ENCODE measurements at regions not wholly inside any gene's neighbourhood (a gene's known extent, or its start where the extent isn't known, plus 50 kb on each side); places are given as distances from the start of the nearest gene placed in this dataset.

DNA sequence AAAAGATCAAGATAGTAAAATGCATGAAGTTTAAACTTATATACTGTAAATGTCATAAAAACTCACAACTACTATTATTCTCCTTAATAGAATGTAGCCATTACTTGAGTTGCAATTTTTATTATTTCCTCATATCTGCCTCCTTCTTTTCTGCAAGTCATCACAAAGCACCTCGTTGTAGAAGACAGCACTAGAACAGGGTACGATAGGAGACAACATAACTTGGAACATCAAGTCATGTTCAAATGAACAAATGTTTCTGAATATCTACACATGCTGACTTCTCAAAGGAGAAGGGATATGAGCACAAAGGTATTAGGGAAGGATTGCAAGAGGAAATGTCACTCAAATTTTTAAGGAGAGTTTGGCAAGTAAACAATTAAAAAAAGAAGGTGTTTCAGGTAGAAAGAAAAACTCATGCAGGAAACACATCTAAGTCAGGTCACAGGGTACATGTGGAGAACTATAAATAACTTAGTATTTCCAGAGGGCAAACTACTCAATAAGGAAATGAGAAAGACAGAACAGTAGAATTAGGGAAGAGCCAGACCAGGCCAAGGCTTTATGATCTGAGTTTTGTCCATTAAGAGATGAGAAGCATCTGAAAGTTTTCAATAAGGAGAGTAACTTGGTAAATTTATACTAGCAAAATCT is 186.7 kb downstream of the CRPPA start:
- H3K9ac ChIP-seq (ENCODE audit: low read length) = no peak overlapping the region
- H2AFZ ChIP-seq (ENCODE audit: low read depth, low read length) = no peak overlapping the region
- H4K20me1 ChIP-seq (ENCODE audit: insufficient read depth, low read length) = no peaks in the 10 kb centered on the region
- no peaks in the 10 kb centered on the region for H3K79me2 ChIP-seq (ENCODE audit: insufficient read depth, low read length)
- no peak overlapping the region for H3K27ac Mint-ChIP-seq (ENCODE audit: unreplicated experiment)
- FAIRE-seq (no peak), DNase-seq (ENCODE audit: low read depth) (no peak)
- H3K36me3 Mint-ChIP-seq (ENCODE audit: low read depth, unreplicated experiment) = peaks cover 7% of the 10 kb centered on the region
- H3K4me3 Mint-ChIP-seq (ENCODE audit: unreplicated experiment) = no peak overlapping the region
- no peaks in the 10 kb centered on the region for H3K9me3 ChIP-seq (ENCODE audit: insufficient read depth, low read depth, low read length)
- no peaks in the 10 kb centered on the region for H3K4me1 Mint-ChIP-seq (ENCODE audit: low read depth, unreplicated experiment)
- H3K9me3 Mint-ChIP-seq (ENCODE audit: unreplicated experiment) = peaks cover 18% of the 10 kb centered on the region
- H3K27me3 ChIP-seq (ENCODE audit: insufficient read depth, low read length) = no peaks in the 10 kb centered on the region
- no peak overlapping the region for H3K4me3 ChIP-seq (ENCODE audit: insufficient read depth, low read depth, low read length)
- H3K27ac ChIP-seq (ENCODE audit: low read depth, low read length) = no peak overlapping the region
- TF ChIP-seq, protein P1, sequence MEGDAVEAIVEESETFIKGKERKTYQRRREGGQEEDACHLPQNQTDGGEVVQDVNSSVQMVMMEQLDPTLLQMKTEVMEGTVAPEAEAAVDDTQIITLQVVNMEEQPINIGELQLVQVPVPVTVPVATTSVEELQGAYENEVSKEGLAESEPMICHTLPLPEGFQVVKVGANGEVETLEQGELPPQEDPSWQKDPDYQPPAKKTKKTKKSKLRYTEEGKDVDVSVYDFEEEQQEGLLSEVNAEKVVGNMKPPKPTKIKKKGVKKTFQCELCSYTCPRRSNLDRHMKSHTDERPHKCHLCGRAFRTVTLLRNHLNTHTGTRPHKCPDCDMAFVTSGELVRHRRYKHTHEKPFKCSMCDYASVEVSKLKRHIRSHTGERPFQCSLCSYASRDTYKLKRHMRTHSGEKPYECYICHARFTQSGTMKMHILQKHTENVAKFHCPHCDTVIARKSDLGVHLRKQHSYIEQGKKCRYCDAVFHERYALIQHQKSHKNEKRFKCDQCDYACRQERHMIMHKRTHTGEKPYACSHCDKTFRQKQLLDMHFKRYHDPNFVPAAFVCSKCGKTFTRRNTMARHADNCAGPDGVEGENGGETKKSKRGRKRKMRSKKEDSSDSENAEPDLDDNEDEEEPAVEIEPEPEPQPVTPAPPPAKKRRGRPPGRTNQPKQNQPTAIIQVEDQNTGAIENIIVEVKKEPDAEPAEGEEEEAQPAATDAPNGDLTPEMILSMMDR (IDR thresholded peaks at IDR 0.05; ENCODE audit: insufficient read depth, low read depth, low read length) = no peak
- TF ChIP-seq EZH2 (IDR thresholded peaks at IDR 0.05; ENCODE audit: insufficient read depth, low read length) = no peak
- H3K27me3 Mint-ChIP-seq (ENCODE audit: low read depth, unreplicated experiment) = no peaks in the 10 kb centered on the region
- H3K36me3 ChIP-seq (ENCODE audit: insufficient read depth, low read length) = no peaks in the 10 kb centered on the region
- no peaks in the 10 kb centered on the region for H3K4me1 ChIP-seq (ENCODE audit: insufficient read depth, low read length)
- no peak overlapping the region for H3K4me2 ChIP-seq (ENCODE audit: low read length)

DNA sequence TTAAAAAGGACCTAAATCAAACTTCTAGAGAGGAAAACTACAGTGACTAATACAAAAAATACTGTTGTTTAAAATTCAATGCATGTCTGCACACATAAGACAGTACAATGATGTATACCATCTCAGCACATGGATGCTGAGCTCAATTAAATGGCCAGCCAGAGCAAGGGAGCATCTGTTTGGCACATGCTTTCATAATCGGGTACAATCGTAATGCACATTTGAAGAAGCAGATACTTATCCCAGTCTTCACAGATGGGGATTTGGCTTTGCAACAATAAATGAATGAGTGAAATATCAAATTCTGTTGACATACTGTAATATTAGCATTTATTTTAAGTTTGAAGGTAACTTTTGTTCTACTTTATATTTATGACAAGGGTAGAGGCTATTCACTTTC is 187.8 kb downstream of the CRPPA start:
- Mint-ChIP-seq H3K27ac (ENCODE audit: unreplicated experiment) (no peak overlapping the region), H3K9me3 (ENCODE audit: unreplicated experiment) (peaks cover 18% of the 10 kb centered on the region), H3K36me3 (ENCODE audit: low read depth, unreplicated experiment) (peaks cover 7% of the 10 kb centered on the region), H3K4me1 (ENCODE audit: low read depth, unreplicated experiment) (no peaks in the 10 kb centered on the region), H3K4me3 (ENCODE audit: unreplicated experiment) (no peak overlapping the region), H3K27me3 (ENCODE audit: low read depth, unreplicated experiment) (no peaks in the 10 kb centered on the region)
- Histone ChIP-seq H4K20me1 (ENCODE audit: insufficient read depth, low read length) (no peaks in the 10 kb centered on the region), H3K27ac (ENCODE audit: low read depth, low read length) (no peak overlapping the region), H3K4me3 (ENCODE audit: insufficient read depth, low read depth, low read length) (no peak overlapping the region), H2AFZ (ENCODE audit: low read depth, low read length) (no peak overlapping the region), H3K79me2 (ENCODE audit: insufficient read depth, low read length) (no peaks in the 10 kb centered on the region), H3K36me3 (ENCODE audit: insufficient read depth, low read length) (no peaks in the 10 kb centered on the region), H3K27me3 (ENCODE audit: insufficient read depth, low read length) (no peaks in the 10 kb centered on the region), H3K9me3 (ENCODE audit: insufficient read depth, low read depth, low read length) (no peaks in the 10 kb centered on the region), H3K9ac (ENCODE audit: low read length) (no peak overlapping the region), H3K4me1 (ENCODE audit: insufficient read depth, low read length) (no peaks in the 10 kb centered on the region), H3K4me2 (ENCODE audit: low read length) (no peak overlapping the region)
- TF ChIP-seq EZH2 (IDR thresholded peaks at IDR 0.05; ENCODE audit: insufficient read depth, low read length) = no peak
- TF ChIP-seq, protein P1 (IDR thresholded peaks at IDR 0.05; ENCODE audit: insufficient read depth, low read depth, low read length) = no peak
- no peak for DNase-seq (ENCODE audit: low read depth)
- FAIRE-seq = no peak

DNA sequence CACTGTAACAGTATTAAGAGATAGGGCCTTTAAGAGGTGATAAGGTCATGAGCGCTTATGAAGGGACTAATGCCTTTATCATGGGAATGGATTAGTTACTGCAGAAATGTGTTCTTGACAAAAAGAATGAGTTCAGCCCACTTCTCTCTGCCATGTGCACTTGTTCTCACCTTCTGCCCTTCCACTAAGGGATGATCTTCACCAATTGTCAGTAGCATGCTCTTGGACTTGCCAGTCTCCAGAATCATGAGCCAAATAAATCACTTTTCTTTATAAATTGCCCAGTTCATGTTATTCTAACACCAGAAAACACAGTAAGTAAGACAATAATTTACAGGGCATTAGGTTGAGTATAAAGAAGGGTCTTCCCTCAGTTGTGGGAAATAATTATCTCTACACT is 189.1 kb downstream of the CRPPA start:
- Histone ChIP-seq H3K4me1 (ENCODE audit: insufficient read depth, low read length) (no peaks in the 10 kb centered on the region), H3K4me2 (ENCODE audit: low read length) (no peak overlapping the region), H3K9ac (ENCODE audit: low read length) (no peak overlapping the region), H3K27me3 (ENCODE audit: insufficient read depth, low read length) (no peaks in the 10 kb centered on the region), H3K79me2 (ENCODE audit: insufficient read depth, low read length) (no peaks in the 10 kb centered on the region), H3K9me3 (ENCODE audit: insufficient read depth, low read depth, low read length) (no peaks in the 10 kb centered on the region), H4K20me1 (ENCODE audit: insufficient read depth, low read length) (no peaks in the 10 kb centered on the region), H2AFZ (ENCODE audit: low read depth, low read length) (no peak overlapping the region), H3K36me3 (ENCODE audit: insufficient read depth, low read length) (no peaks in the 10 kb centered on the region), H3K4me3 (ENCODE audit: insufficient read depth, low read depth, low read length) (no peak overlapping the region), H3K27ac (ENCODE audit: low read depth, low read length) (no peak overlapping the region)
- H3K4me3 Mint-ChIP-seq (ENCODE audit: unreplicated experiment) = no peak overlapping the region
- no peak overlapping the region for H3K27ac Mint-ChIP-seq (ENCODE audit: unreplicated experiment)
- TF ChIP-seq EZH2 (IDR thresholded peaks at IDR 0.05; ENCODE audit: insufficient read depth, low read length) = no peak
- TF ChIP-seq, protein P1 (IDR thresholded peaks at IDR 0.05; ENCODE audit: insufficient read depth, low read depth, low read length) = no peak
- peaks cover 7% of the 10 kb centered on the region for H3K36me3 Mint-ChIP-seq (ENCODE audit: low read depth, unreplicated experiment)
- H3K4me1 Mint-ChIP-seq (ENCODE audit: low read depth, unreplicated experiment) = no peaks in the 10 kb centered on the region
- peaks cover 18% of the 10 kb centered on the region for H3K9me3 Mint-ChIP-seq (ENCODE audit: unreplicated experiment)
- no peaks in the 10 kb centered on the region for H3K27me3 Mint-ChIP-seq (ENCODE audit: low read depth, unreplicated experiment)
- DNase-seq (ENCODE audit: low read depth) (no peak), FAIRE-seq (no peak)

All from astrocyte (in vitro differentiated cells and primary cell).